GM19455 (cell line): ENCODE measurements at regions not wholly inside any gene's neighbourhood (a gene's known extent, or its start where the extent isn't known, plus 50 kb on each side); places are given as distances from the start of the nearest gene placed in this dataset.

Source experiments
- ATAC-seq: cut with Tn5 transposase; IDR thresholded peaks from one replicate; pipeline ENCODE4 v1.9.1; 2021; ENCODE audit not compliant: unreplicated experiment

GRCh38 chr18:79625924-79626561 lies 53.6 kb upstream of the CTDP1 start:
- no peak for ATAC-seq

- ATAC-seq: no peak
These were observed 52.5 kb upstream of the CTDP1 start for GRCh38 chr18:79626905-79627749.

GRCh38 chr18:79627750-79628294 lies 51.8 kb upstream of the CTDP1 start:
- no peak for ATAC-seq

DNA sequence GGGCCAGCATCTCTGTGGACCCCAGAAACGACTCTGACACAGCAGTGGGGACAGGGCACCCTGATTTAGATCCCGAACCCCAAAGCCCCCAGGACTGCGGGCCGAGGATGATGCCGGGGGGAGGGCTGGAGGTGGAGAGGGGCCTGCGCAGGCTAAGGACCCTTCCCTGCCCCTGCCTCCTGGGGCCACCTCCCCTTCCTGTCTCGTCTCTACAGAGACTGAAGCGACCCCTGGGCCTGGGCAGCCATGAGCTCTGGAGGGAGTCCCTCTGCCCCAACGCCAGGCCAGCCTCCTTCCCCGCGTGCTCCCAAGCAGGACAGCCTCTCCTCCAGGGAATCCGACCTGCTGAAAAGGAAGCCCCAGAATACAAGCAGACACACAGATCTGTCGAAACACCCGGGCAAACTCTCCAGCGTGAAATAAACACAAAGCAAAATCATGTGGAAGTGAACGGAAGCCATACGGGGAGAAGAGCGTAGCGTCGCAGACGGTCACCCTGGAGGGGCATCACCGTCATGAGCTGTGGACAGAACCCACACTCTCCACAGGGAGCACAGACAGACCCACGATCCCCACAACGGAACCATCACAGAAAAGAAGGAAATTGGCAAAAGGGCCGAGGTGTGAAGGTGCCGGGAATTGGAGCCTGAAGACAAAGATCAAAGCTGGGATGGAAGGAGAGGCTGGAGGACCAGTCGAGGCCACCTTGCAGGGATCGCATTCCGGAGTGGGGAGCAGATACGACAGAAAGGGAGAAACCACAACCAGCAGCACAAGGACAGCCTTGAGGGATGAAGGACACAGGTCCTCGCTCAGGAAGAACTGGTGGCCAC lies 51.0 kb upstream of the CTDP1 start:
- no peak for ATAC-seq

- ATAC-seq: no peak
These were observed 50.4 kb upstream of the CTDP1 start for GRCh38 chr18:79629249-79629558.

GRCh38 chr18:79629606-79630005 lies 50.0 kb upstream of the CTDP1 start:
- no peak for ATAC-seq
